Memory B cell (primary cell): ENCODE measurements at regions not wholly inside any gene's neighbourhood (a gene's known extent, or its start where the extent isn't known, plus 50 kb on each side); places are given as distances from the start of the nearest gene placed in this dataset.

Source experiments
- ATAC-seq: fragments of 150-1000 bp; cut with Tn5 transposase; 2 replicates; pipeline ENCODE4 v1.10.0; 2021; ENCODE audit warnings: low read depth, mild to moderate bottlenecking, moderate library complexity
- DNase-seq, 2 donors: peaks; one replicate each; pipeline ENCODE4 v3.0.0; 2022; ENCODE audit warnings: low spot score in 2 of 2
- H3K27ac Mint-ChIP-seq: one replicate; pipeline ENCODE4 v1.8.0; 2022; ENCODE audit warnings: mild to moderate bottlenecking, moderate library complexity, mixed read lengths
- H3K27me3 Mint-ChIP-seq: one replicate; pipeline ENCODE4 v1.8.0; 2022; ENCODE audit warnings: mixed read lengths
- H3K36me3 Mint-ChIP-seq: one replicate; pipeline ENCODE4 v1.8.0; 2022; ENCODE audit warnings: mild to moderate bottlenecking, mixed read lengths
- H3K4me1 Mint-ChIP-seq: one replicate; pipeline ENCODE4 v1.8.0; 2022; ENCODE audit warnings: mixed read lengths
- H3K4me3 Mint-ChIP-seq: one replicate; pipeline ENCODE4 v1.8.0; 2022; ENCODE audit warnings: mild to moderate bottlenecking, moderate library complexity, mixed read lengths
- H3K9me3 Mint-ChIP-seq: one replicate; pipeline ENCODE4 v1.8.0; 2022; ENCODE audit warnings: mixed read lengths

DNA sequence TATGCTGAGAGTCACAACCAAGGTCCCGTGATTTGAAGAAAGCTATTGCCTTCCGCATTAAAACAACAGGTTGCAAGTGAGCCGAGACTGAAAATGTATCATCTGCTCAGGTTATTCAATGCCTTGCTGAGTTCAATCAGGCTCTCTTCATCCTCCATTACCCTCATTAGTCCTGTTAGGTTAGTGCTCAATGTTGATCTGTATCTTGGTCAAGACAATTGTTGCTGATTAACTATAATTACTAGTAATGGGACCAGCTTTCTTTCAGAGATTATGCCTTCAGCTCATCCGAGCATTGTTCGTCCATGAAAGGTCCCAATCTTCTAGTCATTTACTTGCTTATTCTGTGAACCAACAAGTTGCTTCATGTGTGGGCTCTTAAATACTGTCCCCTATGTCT lies 534.6 kb upstream of the FAM241A start:
- Mint-ChIP-seq H3K4me1 (no peaks in the 10 kb centered on the region), H3K4me3 (no peak overlapping the region), H3K36me3 (no peaks in the 10 kb centered on the region), H3K9me3 (no peaks in the 10 kb centered on the region), H3K27ac (no peak overlapping the region), H3K27me3 (no peaks in the 10 kb centered on the region)
- no peak for DNase-seq
- no peak for ATAC-seq

- no peaks in the 10 kb centered on the region for H3K4me1 Mint-ChIP-seq
- no peak for DNase-seq
- peaks cover 5% of the 10 kb centered on the region for H3K27me3 Mint-ChIP-seq
- no peak for ATAC-seq
- H3K36me3 Mint-ChIP-seq = no peaks in the 10 kb centered on the region
- H3K9me3 Mint-ChIP-seq = peaks cover 2% of the 10 kb centered on the region
- no peak overlapping the region for H3K27ac Mint-ChIP-seq
- no peak overlapping the region for H3K4me3 Mint-ChIP-seq
Observed at GRCh38 chr4:111618908-111619307, 526.3 kb upstream of the FAM241A start.

DNA sequence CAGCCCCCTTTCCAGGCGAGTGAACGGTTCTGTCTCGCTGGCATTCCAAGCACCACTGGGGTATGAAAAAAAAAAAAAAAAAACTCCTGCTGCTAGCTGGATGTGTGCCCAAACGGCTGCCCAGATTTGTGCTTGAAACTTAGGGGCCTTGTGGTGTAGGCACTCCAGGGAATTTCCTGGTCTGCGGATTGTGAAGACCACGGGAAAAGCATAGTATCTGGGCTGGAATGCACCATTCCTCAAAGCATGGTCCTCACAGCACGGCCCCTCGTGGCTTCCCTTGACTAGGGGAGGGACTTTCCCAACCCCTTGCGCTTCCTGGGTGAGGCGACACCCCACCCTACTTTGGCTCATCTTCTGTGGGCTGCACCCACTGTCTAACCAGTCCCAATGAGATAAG lies 516.8 kb upstream of the FAM241A start:
- Mint-ChIP-seq H3K9me3 (peaks cover 3% of the 10 kb centered on the region), H3K4me3 (no peak overlapping the region), H3K4me1 (no peaks in the 10 kb centered on the region), H3K36me3 (no peaks in the 10 kb centered on the region), H3K27ac (no peak overlapping the region), H3K27me3 (peaks cover 2% of the 10 kb centered on the region)
- DNase-seq (no peak), ATAC-seq (no peak)

DNA sequence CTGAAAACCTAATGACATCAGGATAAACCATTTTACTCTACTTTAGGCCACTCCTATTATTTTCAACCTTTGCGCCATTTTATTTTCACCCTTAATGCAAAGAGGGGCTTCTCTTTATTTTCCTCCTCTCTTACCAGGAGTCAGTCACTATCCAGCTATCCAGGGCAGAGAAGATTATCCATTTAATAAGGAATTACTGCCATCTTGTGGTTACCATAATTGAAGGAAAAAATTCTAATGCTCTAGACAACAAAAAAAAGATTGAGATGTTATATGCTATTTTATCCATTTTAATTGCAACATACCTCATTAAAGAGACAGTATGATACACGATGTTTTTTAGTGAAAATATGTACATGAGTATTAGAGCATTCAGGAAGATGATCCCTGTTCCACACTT lies 514.5 kb upstream of the FAM241A start:
- Mint-ChIP-seq H3K9me3 (peaks cover 2% of the 10 kb centered on the region), H3K4me1 (no peaks in the 10 kb centered on the region), H3K36me3 (no peaks in the 10 kb centered on the region), H3K27me3 (peaks cover 3% of the 10 kb centered on the region), H3K4me3 (no peak overlapping the region), H3K27ac (no peak overlapping the region)
- ATAC-seq (no peak), DNase-seq (no peak)

DNA sequence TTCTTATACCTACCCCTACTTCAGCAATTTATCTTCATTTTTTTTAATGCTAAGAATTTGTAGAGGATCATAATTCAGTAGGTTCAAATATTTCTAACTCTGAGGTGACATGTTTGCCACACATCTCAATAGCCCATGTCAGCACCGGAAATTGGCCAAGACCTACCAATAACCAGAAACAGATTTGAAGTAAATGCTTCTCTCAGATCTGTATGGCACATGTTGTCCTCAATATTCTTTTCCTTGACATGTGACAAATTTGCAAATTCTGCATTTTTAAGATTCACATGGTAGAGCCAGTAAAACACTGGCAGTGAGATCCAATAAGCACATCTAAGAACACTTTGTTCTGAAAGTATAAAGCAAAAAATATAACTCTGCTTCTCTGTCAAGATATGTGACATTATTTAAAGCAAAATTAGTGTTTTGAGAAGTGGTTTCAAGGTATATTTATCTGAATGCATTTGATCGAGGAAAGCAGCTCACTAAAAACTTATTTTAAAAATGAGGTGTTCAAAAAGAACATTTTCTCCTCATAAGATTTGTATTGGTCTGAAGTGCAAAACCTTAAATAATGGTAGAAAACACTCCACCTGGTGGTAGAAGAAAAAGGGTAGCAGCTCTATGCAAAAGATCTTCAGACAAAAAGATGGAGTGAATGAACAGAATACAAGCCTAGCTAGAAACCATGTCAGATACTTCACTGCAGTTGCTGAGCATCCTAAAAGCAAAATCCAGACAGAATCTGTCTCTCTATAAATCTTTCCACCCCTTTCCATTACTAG lies 513.8 kb upstream of the FAM241A start:
- Mint-ChIP-seq H3K4me3 (no peak overlapping the region), H3K27me3 (peaks cover 4% of the 10 kb centered on the region), H3K9me3 (peaks cover 2% of the 10 kb centered on the region), H3K27ac (no peak overlapping the region), H3K36me3 (no peaks in the 10 kb centered on the region), H3K4me1 (no peaks in the 10 kb centered on the region)
- DNase-seq (no peak), ATAC-seq (no peak)

- DNase-seq (no peak), ATAC-seq (no peak)
- Mint-ChIP-seq H3K9me3 (no peaks in the 10 kb centered on the region), H3K27ac (no peak overlapping the region), H3K4me3 (no peak overlapping the region), H3K27me3 (peaks cover 2% of the 10 kb centered on the region), H3K4me1 (no peaks in the 10 kb centered on the region), H3K36me3 (no peaks in the 10 kb centered on the region)
Observed at GRCh38 chr4:111632641-111633151, 512.6 kb upstream of the FAM241A start.

DNA sequence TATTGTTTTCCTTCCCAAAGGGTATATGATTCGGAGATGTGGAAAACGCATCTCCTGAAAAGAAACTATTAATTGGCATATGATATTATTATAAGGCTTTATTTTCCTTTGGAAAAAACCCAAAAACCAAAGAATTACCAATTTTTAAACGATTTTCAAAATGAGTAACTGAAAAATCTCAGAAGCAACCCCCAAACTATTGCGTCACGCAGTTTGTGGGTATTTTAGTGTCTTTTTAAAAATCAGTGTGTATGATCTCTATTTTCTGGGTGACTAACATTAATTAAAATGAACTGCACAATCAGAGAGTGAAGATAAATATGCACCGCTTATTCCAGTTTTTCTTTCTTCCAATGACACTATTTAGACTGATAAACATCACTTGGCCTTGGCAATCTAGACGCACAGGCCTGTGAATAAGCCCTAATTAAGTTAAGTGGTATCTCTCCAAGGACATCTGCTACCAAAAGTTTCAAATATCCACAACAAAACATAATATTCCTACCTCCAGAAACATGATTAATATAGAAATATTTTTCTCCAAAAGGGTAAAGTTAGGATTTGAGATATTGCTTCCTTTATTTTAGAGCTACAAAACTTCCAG lies 511.5 kb upstream of the FAM241A start:
- ATAC-seq (no peak), DNase-seq (no peak)
- Mint-ChIP-seq H3K36me3 (no peaks in the 10 kb centered on the region), H3K4me3 (no peak overlapping the region), H3K4me1 (no peaks in the 10 kb centered on the region), H3K9me3 (no peaks in the 10 kb centered on the region), H3K27me3 (peaks cover 2% of the 10 kb centered on the region), H3K27ac (no peak overlapping the region)

GRCh38 chr4:111635646-111636045 lies 509.6 kb upstream of the FAM241A start:
- DNase-seq = no peak
- no peaks in the 10 kb centered on the region for H3K4me1 Mint-ChIP-seq
- H3K36me3 Mint-ChIP-seq = no peaks in the 10 kb centered on the region
- no peak for ATAC-seq
- H3K4me3 Mint-ChIP-seq = no peak overlapping the region
- H3K27ac Mint-ChIP-seq = no peak overlapping the region
- no peaks in the 10 kb centered on the region for H3K9me3 Mint-ChIP-seq
- peaks cover 2% of the 10 kb centered on the region for H3K27me3 Mint-ChIP-seq

DNA sequence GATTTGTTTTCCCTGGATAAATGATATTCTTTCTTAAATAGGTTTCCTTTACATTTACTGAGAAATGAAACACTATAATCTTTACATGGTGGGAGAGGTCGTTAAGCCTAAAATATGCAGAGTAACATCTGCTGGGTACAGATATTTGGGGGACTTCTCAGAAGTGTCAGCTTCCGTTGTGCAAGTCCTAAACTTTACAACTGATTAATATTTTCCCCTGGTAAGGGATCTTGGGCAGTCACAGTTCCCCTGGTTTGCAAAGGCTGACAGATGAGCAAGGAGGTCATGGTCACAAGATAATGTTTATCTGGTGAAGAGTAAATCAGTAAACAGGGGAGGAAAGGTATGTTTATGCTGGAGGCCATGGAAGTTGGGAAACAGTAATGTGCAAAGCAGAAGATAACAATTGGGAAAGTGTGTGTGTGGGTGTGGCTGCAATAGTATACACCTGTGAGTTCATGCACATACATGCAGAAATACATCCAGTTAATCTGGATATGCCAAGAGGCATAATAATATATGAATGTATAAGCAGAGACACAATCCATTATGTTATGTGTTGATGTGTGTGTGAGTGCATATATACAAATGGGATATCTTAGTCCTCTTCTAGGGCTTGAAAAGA lies 508.2 kb upstream of the FAM241A start:
- ATAC-seq = no peak
- no peak overlapping the region for H3K27ac Mint-ChIP-seq
- H3K9me3 Mint-ChIP-seq = no peaks in the 10 kb centered on the region
- no peak for DNase-seq
- H3K36me3 Mint-ChIP-seq = no peaks in the 10 kb centered on the region
- H3K27me3 Mint-ChIP-seq = peaks cover 4% of the 10 kb centered on the region
- H3K4me3 Mint-ChIP-seq = no peak overlapping the region
- no peaks in the 10 kb centered on the region for H3K4me1 Mint-ChIP-seq

- no peaks in the 10 kb centered on the region for H3K4me1 Mint-ChIP-seq
- no peaks in the 10 kb centered on the region for H3K9me3 Mint-ChIP-seq
- DNase-seq = no peak
- H3K4me3 Mint-ChIP-seq = no peak overlapping the region
- peaks cover 4% of the 10 kb centered on the region for H3K27me3 Mint-ChIP-seq
- no peak overlapping the region for H3K27ac Mint-ChIP-seq
- no peak for ATAC-seq
- H3K36me3 Mint-ChIP-seq = no peaks in the 10 kb centered on the region
Observed at GRCh38 chr4:111639120-111639690, 506.0 kb upstream of the FAM241A start.

- Mint-ChIP-seq H3K4me1 (no peaks in the 10 kb centered on the region), H3K27ac (no peak overlapping the region), H3K36me3 (no peaks in the 10 kb centered on the region), H3K9me3 (no peaks in the 10 kb centered on the region), H3K4me3 (no peak overlapping the region), H3K27me3 (peaks cover 4% of the 10 kb centered on the region)
- no peak for ATAC-seq
- no peak for DNase-seq
Observed at GRCh38 chr4:111639876-111640275, 505.4 kb upstream of the FAM241A start.

DNA sequence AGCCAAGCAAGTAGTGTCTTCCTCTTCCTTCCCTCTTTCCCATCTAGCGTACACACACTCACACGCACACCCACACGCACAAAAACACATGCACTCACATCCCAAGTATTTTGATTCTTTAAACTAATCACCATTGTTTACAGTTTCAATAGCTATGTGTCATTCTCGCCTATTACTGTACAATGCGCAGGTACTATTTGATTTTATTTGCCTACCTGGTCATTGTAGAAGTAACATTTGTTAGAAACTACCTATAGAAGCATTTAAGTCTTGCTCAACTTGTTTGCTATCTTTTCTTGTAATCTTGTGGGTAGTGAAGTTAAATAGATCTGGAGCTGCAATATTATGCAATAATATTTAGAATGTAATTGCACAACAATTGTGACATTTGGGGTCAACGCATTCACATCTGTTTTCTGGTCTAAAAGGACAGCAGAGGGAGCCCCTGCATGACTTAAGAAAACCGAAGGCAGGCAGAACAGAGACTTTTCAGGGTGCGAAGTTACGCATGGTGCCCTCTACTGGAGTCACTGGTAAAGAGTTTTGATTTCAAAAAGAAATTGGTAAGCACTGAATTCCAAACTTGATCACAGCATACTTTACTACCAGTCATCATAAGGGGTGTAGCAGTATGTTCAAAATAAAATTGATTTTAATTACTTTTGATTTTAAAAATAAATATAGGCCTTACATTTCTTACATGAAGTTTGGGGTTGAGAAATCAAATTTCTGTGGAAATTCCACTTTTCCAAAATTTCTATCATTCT lies 503.3 kb upstream of the FAM241A start:
- no peaks in the 10 kb centered on the region for H3K9me3 Mint-ChIP-seq
- H3K27me3 Mint-ChIP-seq = peaks cover 2% of the 10 kb centered on the region
- H3K4me1 Mint-ChIP-seq = no peaks in the 10 kb centered on the region
- H3K36me3 Mint-ChIP-seq = no peaks in the 10 kb centered on the region
- H3K27ac Mint-ChIP-seq = no peak overlapping the region
- H3K4me3 Mint-ChIP-seq = no peak overlapping the region
- ATAC-seq (peak; percentile 67), DNase-seq (peak in 1 of 2 donors; percentile 36)

DNA sequence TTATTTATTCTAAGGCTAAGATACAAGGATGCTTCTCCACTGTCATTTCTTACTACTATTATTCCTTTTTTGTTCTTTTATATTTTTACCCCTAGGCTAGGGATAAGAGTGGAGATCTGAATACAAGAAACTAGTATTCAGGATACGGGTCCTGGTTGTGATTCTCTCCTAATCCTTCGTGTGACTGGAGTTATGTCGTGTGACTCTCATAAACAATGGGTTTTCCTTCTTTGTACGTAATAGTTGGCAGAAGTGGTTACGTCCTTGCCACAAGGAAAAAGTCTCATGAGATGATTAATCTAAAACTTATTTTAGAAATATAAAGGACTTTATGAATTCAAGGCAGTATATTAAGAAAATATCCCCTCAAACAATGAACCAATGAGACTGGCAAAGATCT lies 497.2 kb upstream of the FAM241A start:
- DNase-seq (no peak), ATAC-seq (no peak)
- Mint-ChIP-seq H3K27me3 (peaks cover 2% of the 10 kb centered on the region), H3K27ac (no peak overlapping the region), H3K36me3 (no peaks in the 10 kb centered on the region), H3K9me3 (no peaks in the 10 kb centered on the region), H3K4me3 (no peak overlapping the region), H3K4me1 (peaks cover 3% of the 10 kb centered on the region)

GRCh38 chr4:111649308-111649707 lies 495.9 kb upstream of the FAM241A start:
- Mint-ChIP-seq H3K9me3 (no peaks in the 10 kb centered on the region), H3K36me3 (no peaks in the 10 kb centered on the region), H3K4me1 (peaks cover 3% of the 10 kb centered on the region), H3K4me3 (no peak overlapping the region), H3K27ac (no peak overlapping the region), H3K27me3 (peaks cover 4% of the 10 kb centered on the region)
- DNase-seq (no peak), ATAC-seq (no peak)
